ENCODE measurements at regions not wholly inside any gene's neighbourhood (a gene's known extent, or its start where the extent isn't known, plus 50 kb on each side); places are given as distances from the start of the nearest gene placed in this dataset.

- TF ChIP-seq CTCF (IDR thresholded peaks at IDR 0.05; ENCODE audit: control insufficient read depth, insufficient read depth, low read depth, low read length, missing control alignments), result no peak
- no peak for DNase-seq (ENCODE audit: low read depth)
- no peak overlapping the region for H3K4me3 ChIP-seq (ENCODE audit: control insufficient read depth, low read depth, low read length)
Observed at GRCh38 chr11:22467741-22468140, 129.6 kb downstream of the SLC17A6 start.

- DNase-seq (ENCODE audit: low read depth), result no peak
- TF ChIP-seq CTCF (IDR thresholded peaks at IDR 0.05; ENCODE audit: control insufficient read depth, insufficient read depth, low read depth, low read length, missing control alignments), result no peak
- no peak overlapping the region for H3K4me3 ChIP-seq (ENCODE audit: control insufficient read depth, low read depth, low read length)
Observed at GRCh38 chr11:22467248-22467647, 129.1 kb downstream of the SLC17A6 start.

- peak; percentile 89 for DNase-seq (ENCODE audit: low read depth)
- H3K4me3 ChIP-seq (ENCODE audit: control insufficient read depth, low read depth, low read length), result no peak overlapping the region
- no peak for TF ChIP-seq CTCF (IDR thresholded peaks at IDR 0.05; ENCODE audit: control insufficient read depth, insufficient read depth, low read depth, low read length, missing control alignments)
Observed at GRCh38 chr11:22466809-22467208, 128.6 kb downstream of the SLC17A6 start.

GRCh38 chr11:22466351-22466750 is 128.2 kb downstream of the SLC17A6 start:
- DNase-seq (ENCODE audit: low read depth), result no peak
- no peak overlapping the region for H3K4me3 ChIP-seq (ENCODE audit: control insufficient read depth, low read depth, low read length)
- TF ChIP-seq CTCF (IDR thresholded peaks at IDR 0.05; ENCODE audit: control insufficient read depth, insufficient read depth, low read depth, low read length, missing control alignments), result no peak

GRCh38 chr11:22465620-22466019 is 127.4 kb downstream of the SLC17A6 start:
- TF ChIP-seq CTCF (IDR thresholded peaks at IDR 0.05; ENCODE audit: control insufficient read depth, insufficient read depth, low read depth, low read length, missing control alignments), result no peak
- DNase-seq (ENCODE audit: low read depth), result no peak

GRCh38 chr11:22461626-22462025 is 123.4 kb downstream of the SLC17A6 start:
- no peak for TF ChIP-seq CTCF (IDR thresholded peaks at IDR 0.05; ENCODE audit: control insufficient read depth, insufficient read depth, low read depth, low read length, missing control alignments)
- no peak overlapping the region for H3K4me3 ChIP-seq (ENCODE audit: control insufficient read depth, low read depth, low read length)
- no peak for DNase-seq (ENCODE audit: low read depth)

More at GRCh38 chr11:22465620-22466019, 127.4 kb downstream of the SLC17A6 start:
- no peak overlapping the region for H3K4me3 ChIP-seq (ENCODE audit: control insufficient read depth, low read depth, low read length)

GRCh38 chr11:22460181-22460580 is 122.0 kb downstream of the SLC17A6 start:
- H3K4me3 ChIP-seq (ENCODE audit: control insufficient read depth, low read depth, low read length), result no peak overlapping the region
- DNase-seq (ENCODE audit: low read depth), result no peak
- no peak for TF ChIP-seq CTCF (IDR thresholded peaks at IDR 0.05; ENCODE audit: control insufficient read depth, insufficient read depth, low read depth, low read length, missing control alignments)
